ENCODE measurements at regions not wholly inside any gene's neighbourhood (a gene's known extent, or its start where the extent isn't known, plus 50 kb on each side); places are given as distances from the start of the nearest gene placed in this dataset.

DNA sequence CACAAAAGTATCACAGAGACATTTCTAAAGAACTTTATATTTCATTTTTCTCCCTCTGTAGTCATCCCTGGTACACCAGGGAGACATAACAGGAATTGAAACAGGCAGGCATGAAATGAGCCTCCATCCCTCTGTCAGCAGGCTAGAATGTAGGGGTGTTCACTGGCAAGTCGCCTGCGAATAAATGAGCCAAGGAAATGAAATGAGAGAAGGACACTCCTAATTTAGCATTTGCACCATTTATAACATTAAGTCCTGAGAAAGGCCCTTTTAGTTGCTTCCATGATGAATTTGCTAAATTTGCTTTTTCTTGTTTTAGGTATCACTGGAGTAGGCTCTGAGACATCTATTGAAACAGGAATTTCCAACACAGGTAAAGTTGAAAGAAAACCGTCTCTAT lies 192.4 kb upstream of the CNTN1 start (continued):
- TF ChIP-seq YY1 (IDR thresholded peaks at IDR 0.05) (no peak), CTCF (IDR thresholded peaks at IDR 0.05; ENCODE audit: low read depth, low read length, missing input control) (no peak), JUND (IDR thresholded peaks at IDR 0.05) (no peak), FOXA2 (IDR thresholded peaks at IDR 0.05) (no peak)

- DNase-seq (ENCODE audit: low spot score) = no peak
- H3K36me3 ChIP-seq (ENCODE audit: control insufficient read depth in 4 of 4, insufficient read depth in 3 of 4, low read depth in 1 of 4, low read length in 3 of 4) = no peaks in the 10 kb centered on the region
- H3K9ac ChIP-seq (ENCODE audit: low read depth in 1 of 2, low read length in 2 of 2) = no peak overlapping the region
- H3K27ac ChIP-seq (ENCODE audit: low read depth in 1 of 2, low read length in 2 of 2) = no peak overlapping the region
- H3K4me1 ChIP-seq (ENCODE audit: control insufficient read depth in 4 of 4, insufficient read depth in 4 of 4, low read length in 3 of 4) = no peaks in the 10 kb centered on the region
- WGBS = 41% methylated on average over 3 of the region's 3 CpGs
- no peak overlapping the region for H3K4me3 ChIP-seq (ENCODE audit: low read depth in 1 of 3, low read length in 3 of 3)
- no peaks in the 10 kb centered on the region for H3K27me3 ChIP-seq (ENCODE audit: control insufficient read depth in 4 of 4, insufficient read depth in 4 of 4, low read length in 3 of 4)
- TF ChIP-seq, protein P1, sequence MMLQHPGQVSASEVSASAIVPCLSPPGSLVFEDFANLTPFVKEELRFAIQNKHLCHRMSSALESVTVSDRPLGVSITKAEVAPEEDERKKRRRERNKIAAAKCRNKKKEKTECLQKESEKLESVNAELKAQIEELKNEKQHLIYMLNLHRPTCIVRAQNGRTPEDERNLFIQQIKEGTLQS (IDR thresholded peaks at IDR 0.05) = no peak
- TF ChIP-seq JUND (IDR thresholded peaks at IDR 0.05) = no peak
- no peak for TF ChIP-seq HNF4G (IDR thresholded peaks at IDR 0.05)
- TF ChIP-seq FOXA1 (IDR thresholded peaks at IDR 0.05) = no peak
- no peak for TF ChIP-seq RXRA (IDR thresholded peaks at IDR 0.05)
- TF ChIP-seq CTCF (IDR thresholded peaks at IDR 0.05; ENCODE audit: low read depth, low read length, missing input control) = no peak
- TF ChIP-seq, protein P2, sequence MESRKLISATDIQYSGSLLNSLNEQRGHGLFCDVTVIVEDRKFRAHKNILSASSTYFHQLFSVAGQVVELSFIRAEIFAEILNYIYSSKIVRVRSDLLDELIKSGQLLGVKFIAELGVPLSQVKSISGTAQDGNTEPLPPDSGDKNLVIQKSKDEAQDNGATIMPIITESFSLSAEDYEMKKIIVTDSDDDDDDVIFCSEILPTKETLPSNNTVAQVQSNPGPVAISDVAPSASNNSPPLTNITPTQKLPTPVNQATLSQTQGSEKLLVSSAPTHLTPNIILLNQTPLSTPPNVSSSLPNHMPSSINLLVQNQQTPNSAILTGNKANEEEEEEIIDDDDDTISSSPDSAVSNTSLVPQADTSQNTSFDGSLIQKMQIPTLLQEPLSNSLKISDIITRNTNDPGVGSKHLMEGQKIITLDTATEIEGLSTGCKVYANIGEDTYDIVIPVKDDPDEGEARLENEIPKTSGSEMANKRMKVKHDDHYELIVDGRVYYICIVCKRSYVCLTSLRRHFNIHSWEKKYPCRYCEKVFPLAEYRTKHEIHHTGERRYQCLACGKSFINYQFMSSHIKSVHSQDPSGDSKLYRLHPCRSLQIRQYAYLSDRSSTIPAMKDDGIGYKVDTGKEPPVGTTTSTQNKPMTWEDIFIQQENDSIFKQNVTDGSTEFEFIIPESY (IDR thresholded peaks at IDR 0.05) = no peak
- no peak for TF ChIP-seq GABPA (IDR thresholded peaks at IDR 0.05 in 1 of 2, conservative IDR thresholded peaks at IDR 0.05 in 1 of 2)
- no peaks in the 10 kb centered on the region for H3K9me3 ChIP-seq (ENCODE audit: control insufficient read depth in 4 of 4, low read length in 3 of 4)
These were observed 189.9 kb upstream of the CNTN1 start for GRCh38 chr12:40502322-40502721.

DNA sequence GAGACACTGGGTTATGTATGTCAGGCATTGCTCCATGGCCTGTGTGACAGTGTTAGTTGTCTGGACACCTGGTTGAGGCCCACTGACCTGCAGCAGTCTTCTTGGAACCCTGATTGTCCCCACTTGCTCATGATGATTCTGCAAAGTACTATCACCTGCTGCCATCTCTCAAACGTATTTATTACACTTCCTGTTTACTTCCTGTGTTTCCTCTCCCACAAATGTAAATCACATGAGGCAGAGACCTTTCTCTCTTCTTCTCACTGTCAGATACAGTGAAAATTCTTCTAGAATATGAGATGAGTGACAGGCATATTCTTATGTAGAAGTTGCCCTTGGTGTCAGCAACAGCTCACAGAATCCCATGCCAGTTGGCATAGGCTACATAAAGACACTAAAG lies 186.9 kb upstream of the CNTN1 start:
- WGBS = 19% methylated on average over 1 of the region's 1 CpG
- Histone ChIP-seq H3K36me3 (ENCODE audit: control insufficient read depth in 4 of 4, insufficient read depth in 3 of 4, low read depth in 1 of 4, low read length in 3 of 4) (no peaks in the 10 kb centered on the region), H3K9me3 (ENCODE audit: control insufficient read depth in 4 of 4, low read length in 3 of 4) (no peaks in the 10 kb centered on the region), H3K4me1 (ENCODE audit: control insufficient read depth in 4 of 4, insufficient read depth in 4 of 4, low read length in 3 of 4) (no peaks in the 10 kb centered on the region), H3K4me3 (ENCODE audit: low read depth in 1 of 3, low read length in 3 of 3) (no peak overlapping the region), H3K27ac (ENCODE audit: low read depth in 1 of 2, low read length in 2 of 2) (no peak overlapping the region), H3K27me3 (ENCODE audit: control insufficient read depth in 4 of 4, insufficient read depth in 4 of 4, low read length in 3 of 4) (no peaks in the 10 kb centered on the region), H3K9ac (ENCODE audit: low read depth in 1 of 2, low read length in 2 of 2) (no peak overlapping the region)
- DNase-seq (ENCODE audit: low spot score) = no peak
- TF ChIP-seq YY1 (IDR thresholded peaks at IDR 0.05) = no peak
- TF ChIP-seq JUND (IDR thresholded peaks at IDR 0.05) = no peak
- TF ChIP-seq MAX (IDR thresholded peaks at IDR 0.05) = no peak
- TF ChIP-seq TAF1 (conservative IDR thresholded peaks at IDR 0.05) = no peak
- no peak for TF ChIP-seq RXRA (IDR thresholded peaks at IDR 0.05)
- TF ChIP-seq, protein P2 (IDR thresholded peaks at IDR 0.05) = no peak
- no peak for TF ChIP-seq FOXA1 (IDR thresholded peaks at IDR 0.05)
- TF ChIP-seq, protein P1 (IDR thresholded peaks at IDR 0.05) = no peak
- no peak for TF ChIP-seq EGR1 (IDR thresholded peaks at IDR 0.05; ENCODE audit: low read depth in 2 of 2)
- TF ChIP-seq FOXA2 (IDR thresholded peaks at IDR 0.05) = no peak
- no peak for TF ChIP-seq REST (IDR thresholded peaks at IDR 0.05)
- TF ChIP-seq NR2F2 (IDR thresholded peaks at IDR 0.05) = no peak
- TF ChIP-seq GABPA (IDR thresholded peaks at IDR 0.05 in 1 of 2, conservative IDR thresholded peaks at IDR 0.05 in 1 of 2) = no peak
- TF ChIP-seq HNF4A (conservative IDR thresholded peaks at IDR 0.05) = no peak
- TF ChIP-seq SP1 (IDR thresholded peaks at IDR 0.05) = no peak

Data from liver (tissue), 8 donors.